RWPE1 (cell line): ENCODE measurements at regions not wholly inside any gene's neighbourhood (a gene's known extent, or its start where the extent isn't known, plus 50 kb on each side); places are given as distances from the start of the nearest gene placed in this dataset.

ENCODE experiments used
- CTCF ChIA-PET: fragments of 350-600 bp; sonication (Branson Sonifier 250); formaldehyde crosslinking; extraction: SDS; loops from one replicate; lab custom pipeline; 2021; lab: Yijun Ruan, JAX
- POLR2A ChIA-PET: fragments of 400-600 bp; formaldehyde crosslinking; extraction: SDS; loops from one replicate; lab custom pipeline; 2020; ENCODE audit warnings: antibody characterized with exemption; ENCODE audit not compliant: low non-redundant PET; lab: Yijun Ruan, JAX
- DNase-seq: peaks from one replicate; pipeline ENCODE4 v3.0.0; 2012; ENCODE audit warnings: low spot score
- H3K27ac ChIP-seq: fragments of 450-650 bp; 2 replicates; pipeline ENCODE4 v1.5.1; 2017
- CTCF ChIP-seq: fragments of 450-650 bp; conservative IDR thresholded peaks from 2 replicates; pipeline ENCODE4 v1.5.1; 2017; ENCODE audit warnings: low read depth, mild to moderate bottlenecking

- no peak for DNase-seq
- CTCF ChIA-PET, result no interaction called here
- no peak overlapping the region for H3K27ac ChIP-seq
- POLR2A ChIA-PET, result no interaction called here
- TF ChIP-seq CTCF, result no peak
Measured at GRCh38 chr3:84140631-84141030, 818.2 kb upstream of the CADM2 start.

- H3K27ac ChIP-seq, result no peak overlapping the region
- CTCF ChIA-PET, result no interaction called here
- DNase-seq, result no peak
- no peak for TF ChIP-seq CTCF
- POLR2A ChIA-PET, result no interaction called here
Measured at GRCh38 chr3:84141571-84141970, 817.2 kb upstream of the CADM2 start.

GRCh38 chr3:84165328-84165727, 793.5 kb upstream of the CADM2 start:
- no peak for TF ChIP-seq CTCF
- ChIA-PET POLR2A (no interaction called here), CTCF (no interaction called here)
- no peak overlapping the region for H3K27ac ChIP-seq
- DNase-seq, result no peak

GRCh38 chr3:84175449-84175848, 783.3 kb upstream of the CADM2 start:
- no peak for TF ChIP-seq CTCF
- no peak overlapping the region for H3K27ac ChIP-seq
- DNase-seq, result no peak
- POLR2A ChIA-PET, result no interaction called here
- CTCF ChIA-PET, result interaction anchor here (0.6 kb wide), 1 partner anchor 10 kb away, joined by 4 read pairs; no protein-coding TSS in a partner anchor

GRCh38 chr3:84184937-84185336, 773.9 kb upstream of the CADM2 start:
- no peak overlapping the region for H3K27ac ChIP-seq
- ChIA-PET CTCF (interaction anchor here (0.7 kb wide), 1 partner anchor 341 kb away, joined by 3 read pairs; no protein-coding TSS in a partner anchor), POLR2A (no interaction called here)
- no peak for TF ChIP-seq CTCF
- DNase-seq, result no peak

GRCh38 chr3:84194029-84194428, 764.8 kb upstream of the CADM2 start:
- peak; percentile 30 for DNase-seq
- TF ChIP-seq CTCF, result no peak
- no peak overlapping the region for H3K27ac ChIP-seq
- ChIA-PET CTCF (no interaction called here), POLR2A (no interaction called here)

GRCh38 chr3:84209474-84209873, 749.3 kb upstream of the CADM2 start:
- ChIA-PET POLR2A (no interaction called here), CTCF (no interaction called here)
- no peak for TF ChIP-seq CTCF
- H3K27ac ChIP-seq, result no peak overlapping the region
- DNase-seq, result no peak
